Fibroblast of lung (primary cell): ENCODE measurements at regions not wholly inside any gene's neighbourhood (a gene's known extent, or its start where the extent isn't known, plus 50 kb on each side); places are given as distances from the start of the nearest gene placed in this dataset.
A peak's percentile ranks its signal among the peaks of the same experiment; 100 is the strongest.

ENCODE experiments used
- DNase-seq, 2 donors: peaks; one replicate each; pipeline versions ENCODE4 v3.0.0 to v3.0.0-alpha.2; 2010; ENCODE audit warnings: low read depth in 2 of 2
- H2AFZ ChIP-seq: 2 replicates; pipeline ENCODE4 v1.5.1; 2012; ENCODE audit warnings: low read length, control low read depth, inconsistent platforms
- H3K27ac ChIP-seq: 2 replicates; pipeline ENCODE4 v1.5.1; 2011; ENCODE audit warnings: low read length, control low read depth; ENCODE audit not compliant: insufficient read depth
- H3K27me3 ChIP-seq: 2 replicates; pipeline ENCODE4 v1.5.1; 2011; ENCODE audit warnings: mild to moderate bottlenecking, low read length; ENCODE audit not compliant: control insufficient read depth, insufficient read depth
- H3K36me3 ChIP-seq: 2 replicates; pipeline ENCODE4 v1.5.1; 2011; ENCODE audit warnings: low read length; ENCODE audit not compliant: control insufficient read depth, insufficient read depth
- H3K4me1 ChIP-seq: 2 replicates; pipeline ENCODE4 v1.5.1; 2011; ENCODE audit warnings: low read length; ENCODE audit not compliant: control insufficient read depth, insufficient read depth; ENCODE audit errors: extremely low read depth
- H3K4me2 ChIP-seq: 2 replicates; pipeline ENCODE4 v1.5.1; 2011; ENCODE audit warnings: low read length, control low read depth; ENCODE audit not compliant: insufficient read depth; ENCODE audit errors: extremely low read depth
- H3K4me3 ChIP-seq, 4 experiments: fragments of 200-600 bp in 1 of 4; sonication (generic) in 1 of 4; replicated peaks in 1 of 4; 2 replicates each; pipeline ENCODE4 v1.5.1; 2011 to 2016; ENCODE audit warnings: low read length in 4 of 4, low read depth in 3 of 4, mild to moderate bottlenecking in 3 of 4, control low read depth in 2 of 4, inconsistent platforms in 1 of 4, mixed read lengths in 1 of 4; ENCODE audit not compliant: insufficient read depth in 1 of 4; ENCODE audit errors: control extremely low read depth in 1 of 4
- H3K79me2 ChIP-seq: 2 replicates; pipeline ENCODE4 v1.5.1; 2012; ENCODE audit warnings: mild to moderate bottlenecking, low read length, inconsistent platforms; ENCODE audit not compliant: control insufficient read depth, insufficient read depth
- H3K9ac ChIP-seq: 2 replicates; pipeline ENCODE4 v1.5.1; 2011; ENCODE audit warnings: mild to moderate bottlenecking, low read length, control low read depth; ENCODE audit not compliant: insufficient read depth
- H3K9me3 ChIP-seq: 2 replicates; pipeline ENCODE4 v1.5.1; 2012; ENCODE audit warnings: low read depth, low read length; ENCODE audit not compliant: control insufficient read depth, insufficient read depth
- H4K20me1 ChIP-seq: 2 replicates; pipeline ENCODE4 v1.5.1; 2011; ENCODE audit warnings: low read length; ENCODE audit not compliant: control insufficient read depth, insufficient read depth; ENCODE audit errors: extremely low read depth
- CTCF ChIP-seq, 2 donors: IDR thresholded peaks in 1 of 2; conservative IDR thresholded peaks in 1 of 2; 1 replicate in 1 of 2; 2 replicates in 1 of 2; pipeline ENCODE4 v1.5.1; 2011 to 2012; ENCODE audit warnings: low read length in 2 of 2, control low read depth in 1 of 2, inconsistent platforms in 1 of 2, low read depth in 1 of 2, mild to moderate bottlenecking in 1 of 2
- EZH2 ChIP-seq: IDR thresholded peaks from 2 replicates; pipeline ENCODE4 v1.5.1; 2012; ENCODE audit warnings: low read length, control low read depth, mild to moderate bottlenecking; ENCODE audit errors: missing control alignments

- no peaks in the 10 kb centered on the region for H3K79me2 ChIP-seq
- H3K27me3 ChIP-seq = no peaks in the 10 kb centered on the region
- no peaks in the 10 kb centered on the region for H3K36me3 ChIP-seq
- no peak overlapping the region for H3K4me3 ChIP-seq
- H2AFZ ChIP-seq = no peak overlapping the region
- no peak overlapping the region for H3K9ac ChIP-seq
- H3K4me1 ChIP-seq = no peaks in the 10 kb centered on the region
- no peaks in the 10 kb centered on the region for H4K20me1 ChIP-seq
- H3K4me2 ChIP-seq = no peak overlapping the region
- H3K27ac ChIP-seq = no peak overlapping the region
- TF ChIP-seq CTCF (conservative IDR thresholded peaks at IDR 0.05 in 1 of 2, IDR thresholded peaks at IDR 0.05 in 1 of 2; ENCODE audit: low read depth in 1 of 2, low read length in 2 of 2) (no peak), EZH2 (no peak)
- DNase-seq = no peak
- H3K9me3 ChIP-seq = no peaks in the 10 kb centered on the region
Measured at GRCh38 chr4:175511861-175512260, 300.2 kb downstream of the GPM6A start.

- H3K9ac ChIP-seq = no peak overlapping the region
- H3K4me1 ChIP-seq = no peaks in the 10 kb centered on the region
- no peaks in the 10 kb centered on the region for H3K36me3 ChIP-seq
- no peak overlapping the region for H2AFZ ChIP-seq
- no peak overlapping the region for H3K4me2 ChIP-seq
- TF ChIP-seq CTCF (conservative IDR thresholded peaks at IDR 0.05 in 1 of 2, IDR thresholded peaks at IDR 0.05 in 1 of 2; ENCODE audit: low read depth in 1 of 2, low read length in 2 of 2) (no peak), EZH2 (no peak)
- no peaks in the 10 kb centered on the region for H3K9me3 ChIP-seq
- no peaks in the 10 kb centered on the region for H3K27me3 ChIP-seq
- H4K20me1 ChIP-seq = no peaks in the 10 kb centered on the region
- no peak overlapping the region for H3K27ac ChIP-seq
- H3K79me2 ChIP-seq = no peaks in the 10 kb centered on the region
- peak in 1 of 2 donors; percentile 40 for DNase-seq
- H3K4me3 ChIP-seq = no peak overlapping the region
Measured at GRCh38 chr4:175514174-175514573, 297.9 kb downstream of the GPM6A start.

- no peak overlapping the region for H3K4me2 ChIP-seq
- no peaks in the 10 kb centered on the region for H4K20me1 ChIP-seq
- H3K4me3 ChIP-seq = no peak overlapping the region
- no peaks in the 10 kb centered on the region for H3K79me2 ChIP-seq
- no peaks in the 10 kb centered on the region for H3K27me3 ChIP-seq
- no peaks in the 10 kb centered on the region for H3K4me1 ChIP-seq
- H3K9ac ChIP-seq = no peak overlapping the region
- no peak overlapping the region for H3K27ac ChIP-seq
- H3K9me3 ChIP-seq = no peaks in the 10 kb centered on the region
- no peaks in the 10 kb centered on the region for H3K36me3 ChIP-seq
- DNase-seq = no peak
- H2AFZ ChIP-seq = no peak overlapping the region
- TF ChIP-seq EZH2 = no peak
- no peak for TF ChIP-seq CTCF (conservative IDR thresholded peaks at IDR 0.05 in 1 of 2, IDR thresholded peaks at IDR 0.05 in 1 of 2; ENCODE audit: low read depth in 1 of 2, low read length in 2 of 2)
Measured at GRCh38 chr4:175530655-175531054, 281.4 kb downstream of the GPM6A start.
